Nephron (organoid): ENCODE measurements at regions not wholly inside any gene's neighbourhood (a gene's known extent, or its start where the extent isn't known, plus 50 kb on each side); places are given as distances from the start of the nearest gene placed in this dataset.

Source experiments
- H3K27ac Mint-ChIP-seq, 3 experiments: 2 replicates each; pipeline ENCODE4 v1.8.0; 2020; ENCODE audit warnings: mixed read lengths in 3 of 3, mild to moderate bottlenecking in 2 of 3, moderate library complexity in 1 of 3
- H3K27me3 Mint-ChIP-seq: 2 replicates; pipeline ENCODE4 v1.8.0; 2021; ENCODE audit warnings: low read depth, mild to moderate bottlenecking, moderate library complexity, mixed read lengths
- H3K36me3 Mint-ChIP-seq: 2 replicates; pipeline ENCODE4 v1.8.0; 2020; ENCODE audit warnings: low read depth, mixed read lengths
- H3K4me1 Mint-ChIP-seq: 2 replicates; pipeline ENCODE4 v1.8.0; 2020; ENCODE audit warnings: mixed read lengths
- H3K4me3 Mint-ChIP-seq, 3 experiments: 2 replicates each; pipeline ENCODE4 v1.8.0; 2020; ENCODE audit warnings: mild to moderate bottlenecking in 3 of 3, mixed read lengths in 3 of 3, moderate library complexity in 2 of 3
- H3K9me3 Mint-ChIP-seq: 2 replicates; pipeline ENCODE4 v1.8.0; 2020; ENCODE audit warnings: mixed read lengths
- CTCF ChIP-seq, 3 experiments: fragments of 200-600 bp; sonication (generic); IDR thresholded peaks; one replicate each; pipeline ENCODE4 v1.5.0; 2021; ENCODE audit warnings: antibody characterized with exemption in 3 of 3; ENCODE audit not compliant: unreplicated experiment in 3 of 3

GRCh38 chr21:31457675-31458074 lies 113.6 kb upstream of the TIAM1 start:
- Mint-ChIP-seq H3K9me3 (no peaks in the 10 kb centered on the region), H3K4me1 (peaks cover 5% of the 10 kb centered on the region), H3K27ac (no peak overlapping the region), H3K36me3 (peaks cover 19% of the 10 kb centered on the region), H3K27me3 (no peaks in the 10 kb centered on the region), H3K4me3 (no peak overlapping the region)
- no peak for TF ChIP-seq CTCF (IDR thresholded peaks at IDR 0.05; ENCODE audit: unreplicated experiment in 3 of 3)

- no peaks in the 10 kb centered on the region for H3K9me3 Mint-ChIP-seq
- peaks cover 23% of the 10 kb centered on the region for H3K36me3 Mint-ChIP-seq
- H3K27me3 Mint-ChIP-seq = no peaks in the 10 kb centered on the region
- H3K4me1 Mint-ChIP-seq = peaks cover 5% of the 10 kb centered on the region
- TF ChIP-seq CTCF (IDR thresholded peaks at IDR 0.05; ENCODE audit: unreplicated experiment in 3 of 3) = no peak
- no peak overlapping the region for H3K4me3 Mint-ChIP-seq
- H3K27ac Mint-ChIP-seq = no peak overlapping the region
Measured at GRCh38 chr21:31456201-31456600, 112.1 kb upstream of the TIAM1 start.

DNA sequence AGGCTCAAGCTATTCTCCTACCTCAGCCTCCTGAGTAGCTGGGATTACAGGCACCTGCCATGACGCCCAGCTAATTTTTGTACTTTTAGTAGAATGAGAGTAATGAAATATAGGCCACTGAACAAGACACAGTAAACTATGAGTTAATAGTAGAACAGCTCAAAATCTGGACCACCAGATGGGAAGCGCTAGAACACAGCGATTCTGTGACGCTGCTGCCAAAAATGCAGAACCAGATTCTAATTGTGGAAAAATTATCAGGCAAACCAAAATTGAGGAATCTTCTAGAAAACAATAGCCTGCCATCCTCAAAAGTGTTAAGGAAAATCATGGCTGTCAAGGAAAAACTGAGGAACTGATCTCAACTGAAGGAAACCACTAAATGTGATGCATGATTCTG lies 111.4 kb upstream of the TIAM1 start:
- Mint-ChIP-seq H3K4me3 (no peak overlapping the region), H3K27ac (no peak overlapping the region), H3K4me1 (peaks cover 5% of the 10 kb centered on the region), H3K9me3 (no peaks in the 10 kb centered on the region), H3K27me3 (no peaks in the 10 kb centered on the region), H3K36me3 (peaks cover 23% of the 10 kb centered on the region)
- no peak for TF ChIP-seq CTCF (IDR thresholded peaks at IDR 0.05; ENCODE audit: unreplicated experiment in 3 of 3)

DNA sequence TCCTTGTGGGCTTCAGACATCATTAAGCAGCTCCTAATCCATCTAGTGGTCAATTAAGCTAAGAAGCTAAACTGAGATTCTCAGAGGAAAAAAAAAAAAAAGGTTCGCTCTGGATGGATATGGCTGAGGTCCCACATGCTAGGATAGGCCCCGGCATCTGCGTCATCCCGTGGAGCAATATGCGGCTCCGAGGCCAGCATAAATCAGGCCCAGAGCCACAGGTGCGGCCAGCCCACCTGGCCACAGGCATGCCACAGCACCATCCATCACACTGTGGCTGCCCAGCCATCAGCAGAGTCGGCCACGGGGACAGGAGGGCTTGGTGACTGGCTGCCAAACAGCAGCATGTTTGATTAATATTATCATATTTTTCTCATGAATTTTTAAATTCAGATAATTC lies 106.9 kb upstream of the TIAM1 start:
- Mint-ChIP-seq H3K27me3 (no peaks in the 10 kb centered on the region), H3K27ac (no peak overlapping the region), H3K9me3 (no peaks in the 10 kb centered on the region), H3K4me3 (no peak overlapping the region), H3K36me3 (peaks cover 27% of the 10 kb centered on the region), H3K4me1 (peaks cover 28% of the 10 kb centered on the region)
- no peak for TF ChIP-seq CTCF (IDR thresholded peaks at IDR 0.05; ENCODE audit: unreplicated experiment in 3 of 3)

GRCh38 chr21:31449921-31450535 lies 106.0 kb upstream of the TIAM1 start:
- no peak overlapping the region for H3K4me3 Mint-ChIP-seq
- peaks cover 27% of the 10 kb centered on the region for H3K36me3 Mint-ChIP-seq
- H3K4me1 Mint-ChIP-seq = peaks cover 23% of the 10 kb centered on the region
- TF ChIP-seq CTCF (IDR thresholded peaks at IDR 0.05; ENCODE audit: unreplicated experiment in 3 of 3) = no peak
- H3K9me3 Mint-ChIP-seq = no peaks in the 10 kb centered on the region
- no peaks in the 10 kb centered on the region for H3K27me3 Mint-ChIP-seq
- H3K27ac Mint-ChIP-seq = peak overlapping the region in 2 of 3 experiments; percentile 47 to 56

GRCh38 chr21:31448496-31448895 lies 104.4 kb upstream of the TIAM1 start:
- Mint-ChIP-seq H3K4me3 (no peak overlapping the region), H3K4me1 (peaks cover 34% of the 10 kb centered on the region)

More at GRCh38 chr21:31448496-31448895, 104.4 kb upstream of the TIAM1 start:
- Mint-ChIP-seq H3K27ac (no peak overlapping the region), H3K27me3 (no peaks in the 10 kb centered on the region), H3K9me3 (peaks cover 3% of the 10 kb centered on the region), H3K36me3 (peaks cover 18% of the 10 kb centered on the region)
- no peak for TF ChIP-seq CTCF (IDR thresholded peaks at IDR 0.05; ENCODE audit: unreplicated experiment in 3 of 3)
